ENCODE measurements at regions not wholly inside any gene's neighbourhood (a gene's known extent, or its start where the extent isn't known, plus 50 kb on each side); places are given as distances from the start of the nearest gene placed in this dataset.

DNA sequence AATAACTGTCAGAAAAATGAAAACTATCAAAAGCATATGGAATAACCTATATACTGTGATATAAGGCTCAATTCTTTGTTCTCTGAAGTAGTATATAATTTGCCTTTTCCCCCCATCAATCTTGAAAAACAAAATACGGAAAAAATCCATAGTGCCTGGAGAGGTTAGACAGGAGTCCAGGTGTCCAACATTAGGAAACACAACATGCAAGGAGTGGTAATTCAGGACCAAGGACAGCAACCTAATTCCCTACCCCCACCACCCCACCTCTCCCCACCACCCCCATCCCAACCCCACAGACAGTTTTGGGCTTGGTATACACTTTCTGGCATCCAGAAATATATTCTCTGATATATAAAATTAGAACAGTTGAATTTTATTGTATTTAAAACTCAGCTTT is 55.1 kb upstream of the SLC25A26 start:
- peaks cover 6% of the 10 kb centered on the region for H3K27me3 ChIP-seq (ENCODE audit: control insufficient read depth, insufficient read depth, low read length)
- H3K36me3 ChIP-seq (ENCODE audit: control insufficient read depth, insufficient read depth, low read length): no peaks in the 10 kb centered on the region
- no peak overlapping the region for H3K4me3 ChIP-seq (ENCODE audit: low read depth, low read length)
- ChIA-PET CTCF (no interaction called here), POLR2A (no interaction called here)
- no peak for DNase-seq (ENCODE audit: low read depth)
- TF ChIP-seq, protein P1, sequence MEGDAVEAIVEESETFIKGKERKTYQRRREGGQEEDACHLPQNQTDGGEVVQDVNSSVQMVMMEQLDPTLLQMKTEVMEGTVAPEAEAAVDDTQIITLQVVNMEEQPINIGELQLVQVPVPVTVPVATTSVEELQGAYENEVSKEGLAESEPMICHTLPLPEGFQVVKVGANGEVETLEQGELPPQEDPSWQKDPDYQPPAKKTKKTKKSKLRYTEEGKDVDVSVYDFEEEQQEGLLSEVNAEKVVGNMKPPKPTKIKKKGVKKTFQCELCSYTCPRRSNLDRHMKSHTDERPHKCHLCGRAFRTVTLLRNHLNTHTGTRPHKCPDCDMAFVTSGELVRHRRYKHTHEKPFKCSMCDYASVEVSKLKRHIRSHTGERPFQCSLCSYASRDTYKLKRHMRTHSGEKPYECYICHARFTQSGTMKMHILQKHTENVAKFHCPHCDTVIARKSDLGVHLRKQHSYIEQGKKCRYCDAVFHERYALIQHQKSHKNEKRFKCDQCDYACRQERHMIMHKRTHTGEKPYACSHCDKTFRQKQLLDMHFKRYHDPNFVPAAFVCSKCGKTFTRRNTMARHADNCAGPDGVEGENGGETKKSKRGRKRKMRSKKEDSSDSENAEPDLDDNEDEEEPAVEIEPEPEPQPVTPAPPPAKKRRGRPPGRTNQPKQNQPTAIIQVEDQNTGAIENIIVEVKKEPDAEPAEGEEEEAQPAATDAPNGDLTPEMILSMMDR (IDR thresholded peaks at IDR 0.05; ENCODE audit: insufficient read depth, low read depth, low read length): no peak

DNA sequence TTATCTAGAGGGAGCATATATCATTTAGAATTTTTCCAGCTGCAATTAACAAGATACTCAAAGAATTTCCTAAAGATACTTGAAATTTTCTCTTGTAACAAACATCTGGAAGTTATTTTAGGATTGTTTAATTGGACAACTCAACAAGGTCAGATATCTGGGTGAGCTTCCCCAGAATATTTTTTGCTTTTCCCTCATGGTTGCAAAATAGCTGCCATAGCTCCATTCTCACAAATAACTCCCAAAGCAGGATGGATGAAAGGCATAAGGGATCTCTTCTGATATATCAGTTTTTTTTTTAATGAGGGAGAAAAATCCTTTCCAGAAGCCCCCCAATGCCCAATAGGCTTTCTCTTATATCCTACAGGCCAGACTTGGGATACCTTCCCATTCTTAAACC is 56.6 kb upstream of the SLC25A26 start:
- ChIA-PET POLR2A (no interaction called here), CTCF (interaction anchor here (2.5 kb wide), 1 partner anchor 10 kb away, joined by 6 read pairs; no protein-coding TSS in a partner anchor)
- TF ChIP-seq, protein P1 (IDR thresholded peaks at IDR 0.05; ENCODE audit: insufficient read depth, low read depth, low read length): no peak
- Histone ChIP-seq H3K36me3 (ENCODE audit: control insufficient read depth, insufficient read depth, low read length) (no peaks in the 10 kb centered on the region), H3K27me3 (ENCODE audit: control insufficient read depth, insufficient read depth, low read length) (peaks cover 3% of the 10 kb centered on the region), H3K4me3 (ENCODE audit: low read depth, low read length) (no peak overlapping the region)
- DNase-seq (ENCODE audit: low read depth): no peak

DNA sequence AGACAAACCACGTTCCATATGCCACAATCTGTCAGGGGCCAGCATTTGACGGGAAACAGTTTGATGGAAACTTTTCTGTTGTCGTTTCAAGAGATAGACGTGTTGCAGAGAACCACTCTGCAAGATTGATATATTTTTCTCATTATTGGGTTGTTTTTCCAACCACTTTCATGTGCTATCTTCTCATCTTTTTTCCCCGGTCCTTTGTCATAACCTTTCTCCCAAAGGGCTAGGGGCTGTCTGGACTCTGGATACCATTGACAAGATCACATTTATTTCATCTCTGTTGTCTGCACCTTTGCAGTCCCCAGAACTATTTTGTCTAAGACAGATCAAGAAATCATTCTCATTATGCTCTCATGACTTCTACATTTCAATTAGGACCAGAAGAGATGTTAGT is 57.6 kb upstream of the SLC25A26 start:
- CTCF ChIA-PET: interaction anchor here (2.5 kb wide), 1 partner anchor 9 kb away, joined by 6 read pairs; no protein-coding TSS in a partner anchor
- POLR2A ChIA-PET: no interaction called here
- TF ChIP-seq, protein P1 (IDR thresholded peaks at IDR 0.05; ENCODE audit: insufficient read depth, low read depth, low read length): no peak
- DNase-seq (ENCODE audit: low read depth): no peak
- Histone ChIP-seq H3K36me3 (ENCODE audit: control insufficient read depth, insufficient read depth, low read length) (no peaks in the 10 kb centered on the region), H3K4me3 (ENCODE audit: low read depth, low read length) (no peak overlapping the region), H3K27me3 (ENCODE audit: control insufficient read depth, insufficient read depth, low read length) (peaks cover 7% of the 10 kb centered on the region)

DNA sequence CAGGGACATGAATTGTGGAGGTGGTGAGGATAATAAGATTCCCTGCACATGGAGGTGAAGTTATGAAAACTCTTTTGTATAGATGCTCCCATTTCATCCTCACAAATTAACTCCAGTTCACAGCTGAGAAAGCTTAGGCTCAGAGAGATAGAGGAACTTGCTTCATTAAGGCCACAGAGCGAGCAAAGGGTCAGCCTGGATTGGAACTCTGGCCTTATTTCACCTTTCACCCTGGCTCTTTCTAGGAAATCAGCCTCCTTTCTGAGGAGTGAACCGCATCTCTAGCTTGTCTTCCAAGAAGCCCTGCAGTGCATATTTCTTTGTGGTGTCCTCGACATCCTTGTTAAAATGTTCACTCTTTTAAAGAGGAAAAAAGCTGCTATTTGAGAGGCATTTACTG is 58.0 kb upstream of the SLC25A26 start:
- ChIA-PET POLR2A (no interaction called here), CTCF (interaction anchor here (2.5 kb wide), 1 partner anchor 9 kb away, joined by 6 read pairs; no protein-coding TSS in a partner anchor)
- Histone ChIP-seq H3K4me3 (ENCODE audit: low read depth, low read length) (no peak overlapping the region), H3K27me3 (ENCODE audit: control insufficient read depth, insufficient read depth, low read length) (peaks cover 7% of the 10 kb centered on the region), H3K36me3 (ENCODE audit: control insufficient read depth, insufficient read depth, low read length) (no peaks in the 10 kb centered on the region)
- TF ChIP-seq, protein P1 (IDR thresholded peaks at IDR 0.05; ENCODE audit: insufficient read depth, low read depth, low read length): no peak
- DNase-seq (ENCODE audit: low read depth): no peak

DNA sequence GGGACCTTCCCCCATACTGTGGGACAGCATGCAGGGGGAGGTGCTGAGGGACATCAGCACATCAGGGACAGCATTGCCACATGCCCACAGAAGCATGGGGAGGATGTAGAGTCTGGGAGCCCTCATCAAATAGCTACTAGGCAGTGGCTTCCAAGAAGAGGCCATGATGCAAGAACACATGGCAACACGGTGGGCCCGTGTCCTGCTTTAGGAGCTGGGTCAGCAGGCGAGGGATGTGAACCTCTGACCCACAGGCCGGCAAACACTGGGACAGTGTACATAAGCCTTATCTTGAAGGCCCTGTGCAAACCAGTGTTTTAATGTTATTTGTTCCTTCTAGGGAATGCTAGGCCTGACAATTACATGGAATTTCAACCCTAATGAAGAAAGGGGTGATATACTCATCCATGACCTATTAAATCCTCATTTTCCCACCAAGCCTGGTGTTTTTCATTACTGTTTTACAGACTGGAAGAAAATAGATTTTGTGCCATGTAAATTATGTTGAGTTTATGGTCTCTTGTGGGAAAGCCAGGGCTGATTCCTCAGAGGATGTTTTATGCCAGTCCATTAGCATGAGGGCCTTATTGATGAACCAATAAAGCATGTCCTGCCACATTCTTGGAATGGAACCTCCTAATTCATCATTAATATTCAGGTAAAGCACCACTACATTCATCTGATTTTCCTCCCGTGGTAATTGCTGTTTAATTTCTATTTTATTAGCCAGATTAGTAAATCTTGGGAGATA is 61.7 kb upstream of the SLC25A26 start:
- TF ChIP-seq, protein P1 (IDR thresholded peaks at IDR 0.05; ENCODE audit: insufficient read depth, low read depth, low read length): no peak

More for the DNA sequence above, 61.7 kb upstream of the SLC25A26 start:
- Histone ChIP-seq H3K4me3 (ENCODE audit: low read depth, low read length) (no peak overlapping the region), H3K27me3 (ENCODE audit: control insufficient read depth, insufficient read depth, low read length) (peaks cover 5% of the 10 kb centered on the region), H3K36me3 (ENCODE audit: control insufficient read depth, insufficient read depth, low read length) (no peaks in the 10 kb centered on the region)
- CTCF ChIA-PET: interaction anchor here (0.6 kb wide), 1 partner anchor 178 kb away, joined by 3 read pairs; no protein-coding TSS in a partner anchor
- no peak for DNase-seq (ENCODE audit: low read depth)
- POLR2A ChIA-PET: no interaction called here
